ENCODE measurements at regions not wholly inside any gene's neighbourhood (a gene's known extent, or its start where the extent isn't known, plus 50 kb on each side); places are given as distances from the start of the nearest gene placed in this dataset.

- H3K27ac ChIP-seq (ENCODE audit: poor library complexity, severe bottlenecking) = no peak overlapping the region
- TF ChIP-seq, protein P1, sequence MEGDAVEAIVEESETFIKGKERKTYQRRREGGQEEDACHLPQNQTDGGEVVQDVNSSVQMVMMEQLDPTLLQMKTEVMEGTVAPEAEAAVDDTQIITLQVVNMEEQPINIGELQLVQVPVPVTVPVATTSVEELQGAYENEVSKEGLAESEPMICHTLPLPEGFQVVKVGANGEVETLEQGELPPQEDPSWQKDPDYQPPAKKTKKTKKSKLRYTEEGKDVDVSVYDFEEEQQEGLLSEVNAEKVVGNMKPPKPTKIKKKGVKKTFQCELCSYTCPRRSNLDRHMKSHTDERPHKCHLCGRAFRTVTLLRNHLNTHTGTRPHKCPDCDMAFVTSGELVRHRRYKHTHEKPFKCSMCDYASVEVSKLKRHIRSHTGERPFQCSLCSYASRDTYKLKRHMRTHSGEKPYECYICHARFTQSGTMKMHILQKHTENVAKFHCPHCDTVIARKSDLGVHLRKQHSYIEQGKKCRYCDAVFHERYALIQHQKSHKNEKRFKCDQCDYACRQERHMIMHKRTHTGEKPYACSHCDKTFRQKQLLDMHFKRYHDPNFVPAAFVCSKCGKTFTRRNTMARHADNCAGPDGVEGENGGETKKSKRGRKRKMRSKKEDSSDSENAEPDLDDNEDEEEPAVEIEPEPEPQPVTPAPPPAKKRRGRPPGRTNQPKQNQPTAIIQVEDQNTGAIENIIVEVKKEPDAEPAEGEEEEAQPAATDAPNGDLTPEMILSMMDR (IDR thresholded peaks at IDR 0.05; ENCODE audit: poor library complexity, severe bottlenecking) = no peak
- no peaks in the 10 kb centered on the region for H3K9me3 ChIP-seq (ENCODE audit: severe bottlenecking)
- H3K27me3 ChIP-seq (ENCODE audit: insufficient read depth, poor library complexity, severe bottlenecking) = no peaks in the 10 kb centered on the region
- ATAC-seq (ENCODE audit: low read depth) (no peak), DNase-seq (ENCODE audit: low spot score) (no peak)
- H3K36me3 ChIP-seq (ENCODE audit: low read depth) = no peaks in the 10 kb centered on the region
- peaks cover 7% of the 10 kb centered on the region for H3K4me1 ChIP-seq (ENCODE audit: insufficient read depth, poor library complexity, severe bottlenecking)
- no peak overlapping the region for H3K4me3 ChIP-seq (ENCODE audit: severe bottlenecking)
Measured at GRCh38 chr7:155959894-155960293, 147.6 kb upstream of the SHH start.

DNA sequence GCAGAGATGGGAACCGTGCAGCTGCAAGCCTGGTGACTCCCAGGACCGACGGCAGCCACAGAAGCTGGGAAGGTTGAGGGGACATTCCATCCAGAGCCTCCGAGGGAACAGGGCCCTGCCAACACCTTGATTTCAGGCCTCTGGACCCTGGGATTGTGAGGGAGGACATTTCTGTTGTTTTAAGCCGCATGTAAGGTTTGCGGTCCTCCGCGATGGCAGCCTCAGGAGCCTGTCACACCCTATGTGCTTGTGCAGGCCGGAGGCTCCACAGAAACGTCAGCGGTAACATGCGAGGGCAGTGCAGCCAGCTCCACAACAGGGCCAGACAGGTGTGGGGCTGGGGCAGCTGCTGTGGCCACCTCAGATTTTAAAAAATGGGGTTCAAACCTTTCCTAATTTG, 144.7 kb upstream of the SHH start:
- Histone ChIP-seq H3K4me1 (ENCODE audit: insufficient read depth, poor library complexity, severe bottlenecking) (peaks cover 4% of the 10 kb centered on the region), H3K36me3 (ENCODE audit: low read depth) (no peaks in the 10 kb centered on the region), H3K9me3 (ENCODE audit: severe bottlenecking) (no peaks in the 10 kb centered on the region), H3K27me3 (ENCODE audit: insufficient read depth, poor library complexity, severe bottlenecking) (no peaks in the 10 kb centered on the region), H3K4me3 (ENCODE audit: severe bottlenecking) (no peak overlapping the region), H3K27ac (ENCODE audit: poor library complexity, severe bottlenecking) (no peak overlapping the region)
- TF ChIP-seq, protein P1 (IDR thresholded peaks at IDR 0.05; ENCODE audit: poor library complexity, severe bottlenecking) = no peak
- ATAC-seq (ENCODE audit: low read depth) (no peak), DNase-seq (ENCODE audit: low spot score) (no peak)

- Histone ChIP-seq H3K27ac (ENCODE audit: poor library complexity, severe bottlenecking) (no peak overlapping the region), H3K36me3 (ENCODE audit: low read depth) (no peaks in the 10 kb centered on the region), H3K27me3 (ENCODE audit: insufficient read depth, poor library complexity, severe bottlenecking) (no peaks in the 10 kb centered on the region), H3K4me3 (ENCODE audit: severe bottlenecking) (no peak overlapping the region), H3K9me3 (ENCODE audit: severe bottlenecking) (no peaks in the 10 kb centered on the region), H3K4me1 (ENCODE audit: insufficient read depth, poor library complexity, severe bottlenecking) (peaks cover 15% of the 10 kb centered on the region)
- no peak for DNase-seq (ENCODE audit: low spot score)
- TF ChIP-seq, protein P1 (IDR thresholded peaks at IDR 0.05; ENCODE audit: poor library complexity, severe bottlenecking) = no peak
- ATAC-seq (ENCODE audit: low read depth) = no peak
Measured at GRCh38 chr7:155955367-155955635, 143.0 kb upstream of the SHH start.

- Histone ChIP-seq H3K9me3 (ENCODE audit: severe bottlenecking) (no peaks in the 10 kb centered on the region), H3K27me3 (ENCODE audit: insufficient read depth, poor library complexity, severe bottlenecking) (no peaks in the 10 kb centered on the region), H3K36me3 (ENCODE audit: low read depth) (no peaks in the 10 kb centered on the region), H3K27ac (ENCODE audit: poor library complexity, severe bottlenecking) (no peak overlapping the region), H3K4me1 (ENCODE audit: insufficient read depth, poor library complexity, severe bottlenecking) (peaks cover 15% of the 10 kb centered on the region), H3K4me3 (ENCODE audit: severe bottlenecking) (no peak overlapping the region)
- no peak for DNase-seq (ENCODE audit: low spot score)
- ATAC-seq (ENCODE audit: low read depth) = no peak
- TF ChIP-seq, protein P1 (IDR thresholded peaks at IDR 0.05; ENCODE audit: poor library complexity, severe bottlenecking) = no peak
Measured at GRCh38 chr7:155954550-155955366, 142.5 kb upstream of the SHH start.

DNA sequence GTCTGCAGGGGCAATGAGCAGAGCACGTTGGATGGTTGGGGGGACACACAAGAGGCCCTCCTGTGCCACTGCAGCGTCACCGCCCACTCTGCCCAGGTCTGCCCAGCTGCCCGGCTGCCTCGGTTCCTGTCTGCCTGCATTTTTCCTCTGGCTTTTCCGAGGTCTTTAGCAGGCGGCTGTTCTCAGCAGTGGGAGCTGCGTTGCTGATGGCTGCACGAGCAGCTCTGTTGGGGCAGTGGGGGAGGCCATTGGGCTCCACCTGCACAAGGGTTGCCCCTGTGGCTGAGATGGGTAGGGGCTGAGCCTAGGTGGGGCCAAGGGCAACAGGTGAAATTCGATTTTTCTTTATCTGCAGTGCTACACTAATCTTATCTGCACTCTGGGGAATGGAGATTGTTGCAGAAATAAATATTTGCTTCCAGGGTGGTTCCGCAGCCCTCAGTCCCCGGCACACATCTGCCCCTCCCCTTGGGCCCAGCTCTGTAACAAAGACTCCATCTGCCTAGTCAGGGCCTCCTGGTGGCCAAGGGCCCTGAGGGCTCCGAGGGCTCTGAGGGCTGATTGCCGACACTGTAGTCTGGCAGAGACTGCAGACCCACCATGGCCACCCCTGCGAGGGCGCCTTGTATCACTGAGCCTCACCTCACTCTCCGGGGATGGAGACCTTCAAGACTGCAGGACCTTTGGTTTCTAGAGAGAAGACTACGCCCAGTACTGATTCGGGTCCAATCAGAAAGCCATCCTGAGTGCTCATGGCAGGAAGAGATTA, 141.7 kb upstream of the SHH start:
- H3K36me3 ChIP-seq (ENCODE audit: low read depth) = no peaks in the 10 kb centered on the region
- no peak overlapping the region for H3K27ac ChIP-seq (ENCODE audit: poor library complexity, severe bottlenecking)
- DNase-seq (ENCODE audit: low spot score) = no peak
- H3K4me3 ChIP-seq (ENCODE audit: severe bottlenecking) = no peak overlapping the region
- no peaks in the 10 kb centered on the region for H3K27me3 ChIP-seq (ENCODE audit: insufficient read depth, poor library complexity, severe bottlenecking)
- no peaks in the 10 kb centered on the region for H3K9me3 ChIP-seq (ENCODE audit: severe bottlenecking)
- H3K4me1 ChIP-seq (ENCODE audit: insufficient read depth, poor library complexity, severe bottlenecking) = peaks cover 15% of the 10 kb centered on the region
- TF ChIP-seq, protein P1 (IDR thresholded peaks at IDR 0.05; ENCODE audit: poor library complexity, severe bottlenecking) = no peak
- ATAC-seq (ENCODE audit: low read depth) = no peak

Measured in RWPE2 (cell line).